GM21381 (cell line): ENCODE measurements at regions not wholly inside any gene's neighbourhood (a gene's known extent, or its start where the extent isn't known, plus 50 kb on each side); places are given as distances from the start of the nearest gene placed in this dataset.
"Not testable (repeated sequence)": the region's sequence is repeated elsewhere in the genome, so short reads cannot be mapped to it uniquely, and the experiment has no call there.

ENCODE experiments used
- ATAC-seq: cut with Tn5 transposase; IDR thresholded peaks from one replicate; pipeline ENCODE4 v1.9.1; 2021; ENCODE audit warnings: mild to moderate bottlenecking, moderate library complexity; ENCODE audit not compliant: unreplicated experiment

GRCh38 chr1:146521804-146522203 is 293.0 kb upstream of the NOTCH2NLA start:
- ATAC-seq, result not testable (repeated sequence)

GRCh38 chr1:146513754-146514153 is 284.9 kb upstream of the NOTCH2NLA start:
- ATAC-seq, result not testable (repeated sequence)

- not testable (repeated sequence) for ATAC-seq
Observed at GRCh38 chr1:146511047-146511777, 282.4 kb upstream of the NOTCH2NLA start.

GRCh38 chr1:146510248-146510983 is 281.6 kb upstream of the NOTCH2NLA start:
- ATAC-seq, result not testable (repeated sequence)

GRCh38 chr1:146504121-146504520 is 275.3 kb upstream of the NOTCH2NLA start:
- not testable (repeated sequence) for ATAC-seq

- not testable (repeated sequence) for ATAC-seq
Observed at GRCh38 chr1:146487555-146487954, 258.7 kb upstream of the NOTCH2NLA start.

- not testable (repeated sequence) for ATAC-seq
Observed at GRCh38 chr1:146487155-146487554, 258.3 kb upstream of the NOTCH2NLA start.

GRCh38 chr1:146486300-146487014 is 257.6 kb upstream of the NOTCH2NLA start:
- ATAC-seq, result not testable (repeated sequence)

GRCh38 chr1:146484195-146484594 is 255.4 kb upstream of the NOTCH2NLA start:
- ATAC-seq, result not testable (repeated sequence)

GRCh38 chr1:146479188-146479587 is 250.4 kb upstream of the NOTCH2NLA start:
- not testable (repeated sequence) for ATAC-seq

GRCh38 chr1:146478125-146478720 is 249.4 kb upstream of the NOTCH2NLA start:
- ATAC-seq, result not testable (repeated sequence)

- ATAC-seq, result not testable (repeated sequence)
Observed at GRCh38 chr1:146475086-146475485, 246.3 kb upstream of the NOTCH2NLA start.

- not testable (repeated sequence) for ATAC-seq
Observed at GRCh38 chr1:146474216-146474615, 245.4 kb upstream of the NOTCH2NLA start.

- peak; percentile 89 for ATAC-seq
Observed at GRCh38 chr1:146472192-146472861, 243.5 kb upstream of the NOTCH2NLA start.

GRCh38 chr1:146459939-146460338 is 231.1 kb upstream of the NOTCH2NLA start:
- ATAC-seq, result not testable (repeated sequence)

GRCh38 chr1:146459308-146459707 is 230.5 kb upstream of the NOTCH2NLA start:
- ATAC-seq, result not testable (repeated sequence)

GRCh38 chr1:146448877-146449246 is 220.0 kb upstream of the NOTCH2NLA start:
- not testable (repeated sequence) for ATAC-seq

- not testable (repeated sequence) for ATAC-seq
Observed at GRCh38 chr1:146448212-146448876, 219.5 kb upstream of the NOTCH2NLA start.

GRCh38 chr1:146443871-146444222 is 215.0 kb upstream of the NOTCH2NLA start:
- not testable (repeated sequence) for ATAC-seq
